ENCODE measurements at regions not wholly inside any gene's neighbourhood (a gene's known extent, or its start where the extent isn't known, plus 50 kb on each side); places are given as distances from the start of the nearest gene placed in this dataset.
A peak's percentile ranks its signal among the peaks of the same experiment; 100 is the strongest.
"Not testable (repeated sequence)": the region's sequence is repeated elsewhere in the genome, so short reads cannot be mapped to it uniquely, and the experiment has no call there.

DNA sequence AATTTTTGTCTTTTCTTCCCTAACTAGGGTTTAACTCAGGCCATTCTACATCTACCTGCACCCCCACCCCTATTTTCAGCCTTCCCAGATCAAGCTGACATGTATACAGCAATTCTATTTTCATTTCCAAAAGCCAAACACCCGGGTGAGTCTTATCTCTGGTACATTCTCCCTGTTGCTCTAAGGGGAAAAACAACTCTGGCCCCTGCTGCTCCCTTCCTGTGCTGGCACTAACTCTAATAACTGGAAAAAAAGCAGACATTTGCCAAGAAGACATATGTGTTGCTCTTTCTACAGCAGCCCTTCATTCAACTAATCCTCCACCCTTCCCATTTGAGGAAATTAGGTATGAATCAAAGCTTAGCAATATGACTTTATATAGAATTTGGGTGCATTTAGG, 427.8 kb upstream of the CDH11 start:
- DNase-seq (ENCODE audit: low read depth in 2 of 3, low spot score in 2 of 3) = not testable (repeated sequence)

- no peak for DNase-seq (ENCODE audit: low read depth in 2 of 3, low spot score in 2 of 3)
Measured at GRCh38 chr16:65548470-65548869, 426.6 kb upstream of the CDH11 start.

- no peak for DNase-seq (ENCODE audit: low read depth in 2 of 3, low spot score in 2 of 3)
Measured at GRCh38 chr16:65547772-65548446, 426.0 kb upstream of the CDH11 start.

GRCh38 chr16:65546353-65546791, 424.5 kb upstream of the CDH11 start:
- DNase-seq (ENCODE audit: low read depth in 2 of 3, low spot score in 2 of 3) = no peak

- DNase-seq (ENCODE audit: low read depth in 2 of 3, low spot score in 2 of 3) = no peak
Measured at GRCh38 chr16:65545413-65545956, 423.6 kb upstream of the CDH11 start.

DNA sequence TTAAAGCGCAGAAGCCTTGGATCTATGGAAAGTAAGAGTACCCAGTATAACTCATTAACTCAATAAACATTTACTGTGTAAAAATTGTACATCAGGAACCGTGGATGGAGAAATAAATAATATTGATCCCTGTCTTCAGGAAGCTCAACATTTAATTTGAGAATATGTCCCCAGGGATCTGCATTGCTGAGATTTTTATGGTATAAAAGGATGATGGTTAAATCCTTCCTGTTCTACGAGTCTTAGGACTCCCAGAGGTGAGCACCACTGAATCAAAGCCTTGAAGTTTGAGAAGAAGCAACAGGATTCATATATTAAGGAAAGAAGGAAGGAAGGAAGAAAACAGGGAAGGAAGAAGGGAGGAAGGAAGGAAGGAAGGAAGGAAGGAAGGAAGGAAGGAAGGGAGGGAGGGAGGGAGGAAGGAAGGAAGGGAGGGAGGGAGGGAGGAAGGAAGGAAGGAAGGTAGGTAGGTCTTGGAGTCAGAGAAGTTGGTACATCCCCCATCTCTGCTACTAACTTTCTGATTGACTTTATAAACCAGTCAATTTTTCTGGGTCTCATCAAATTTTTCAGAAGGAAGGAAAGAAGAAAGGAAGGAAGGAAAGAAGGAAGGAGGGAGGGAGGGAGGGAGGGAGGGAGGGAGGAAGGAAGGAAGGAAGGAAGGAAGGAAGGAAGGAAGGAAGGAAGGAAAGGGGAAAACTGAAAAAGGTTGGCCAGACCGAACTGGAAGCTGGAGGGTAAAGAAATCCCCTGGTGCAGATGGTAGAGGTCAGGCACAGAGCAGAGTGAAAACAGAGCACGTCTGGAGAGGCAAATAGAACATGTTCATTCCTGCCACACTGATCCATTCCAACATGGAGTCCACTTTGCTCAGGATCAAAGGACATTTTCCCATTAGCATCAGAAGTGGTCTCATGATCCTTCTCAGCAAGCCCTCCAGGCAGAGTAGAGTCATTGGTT, 422.2 kb upstream of the CDH11 start:
- DNase-seq (ENCODE audit: low read depth in 2 of 3, low spot score in 2 of 3) = no peak

DNA sequence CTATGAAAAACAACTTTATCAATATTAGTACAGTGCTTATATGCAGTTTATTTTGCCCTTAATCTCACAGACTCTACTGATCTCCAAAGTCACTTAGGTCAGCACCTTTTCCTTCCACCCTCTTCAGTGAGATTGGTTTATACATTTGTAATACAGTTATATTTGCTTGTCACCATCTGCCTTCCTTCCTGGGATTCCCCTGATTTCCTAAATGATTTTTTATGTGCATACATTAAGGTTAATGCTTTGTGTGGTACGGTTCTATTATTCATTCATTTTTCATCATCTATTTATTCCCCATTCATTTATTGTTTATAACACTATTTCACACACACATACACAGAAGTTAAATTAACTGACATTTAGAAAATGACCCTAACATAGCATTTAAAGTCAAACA, 419.8 kb upstream of the CDH11 start:
- DNase-seq (ENCODE audit: low read depth in 2 of 3, low spot score in 2 of 3) = no peak

GRCh38 chr16:65540901-65541300, 419.0 kb upstream of the CDH11 start:
- DNase-seq (ENCODE audit: low read depth in 2 of 3, low spot score in 2 of 3) = no peak

GRCh38 chr16:65538976-65539375, 417.1 kb upstream of the CDH11 start:
- no peak for DNase-seq (ENCODE audit: low read depth in 2 of 3, low spot score in 2 of 3)

GRCh38 chr16:65537336-65537735, 415.5 kb upstream of the CDH11 start:
- no peak for DNase-seq (ENCODE audit: low read depth in 2 of 3, low spot score in 2 of 3)

GRCh38 chr16:65534121-65534528, 412.3 kb upstream of the CDH11 start:
- no peak for DNase-seq (ENCODE audit: low read depth in 2 of 3, low spot score in 2 of 3)

GRCh38 chr16:65532846-65533245, 411.0 kb upstream of the CDH11 start:
- no peak for DNase-seq (ENCODE audit: low read depth in 2 of 3, low spot score in 2 of 3)

- no peak for DNase-seq (ENCODE audit: low read depth in 2 of 3, low spot score in 2 of 3)
Measured at GRCh38 chr16:65532258-65532657, 410.4 kb upstream of the CDH11 start.

DNA sequence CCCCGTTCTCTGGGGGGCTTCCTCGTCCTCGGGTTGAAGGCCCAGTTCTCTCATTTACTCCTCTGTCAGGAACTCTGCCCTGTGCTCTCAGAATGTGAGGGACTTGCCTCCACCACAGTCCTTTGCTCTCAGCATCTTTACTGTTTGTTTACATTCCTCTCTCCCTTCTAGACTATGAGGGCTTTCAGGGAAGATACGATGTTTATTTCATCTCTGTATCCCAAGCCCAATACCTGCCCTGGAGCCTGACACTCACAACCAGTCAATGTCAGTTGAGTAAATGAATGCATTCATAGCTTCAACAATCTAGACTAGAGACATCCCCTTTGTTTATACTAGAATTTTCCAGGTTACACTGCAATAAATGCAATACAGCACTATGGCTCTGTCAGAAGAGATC, 409.6 kb upstream of the CDH11 start:
- DNase-seq (ENCODE audit: low read depth in 2 of 3, low spot score in 2 of 3) = no peak

GRCh38 chr16:65525707-65526106, 403.8 kb upstream of the CDH11 start:
- DNase-seq (ENCODE audit: low read depth in 2 of 3, low spot score in 2 of 3) = no peak

GRCh38 chr16:65524997-65525396, 403.1 kb upstream of the CDH11 start:
- peak in 2 of 3 donors; percentile 10 to 32 for DNase-seq (ENCODE audit: low read depth in 2 of 3, low spot score in 2 of 3)

GRCh38 chr16:65524231-65524630, 402.4 kb upstream of the CDH11 start:
- no peak for DNase-seq (ENCODE audit: low read depth in 2 of 3, low spot score in 2 of 3)

DNA sequence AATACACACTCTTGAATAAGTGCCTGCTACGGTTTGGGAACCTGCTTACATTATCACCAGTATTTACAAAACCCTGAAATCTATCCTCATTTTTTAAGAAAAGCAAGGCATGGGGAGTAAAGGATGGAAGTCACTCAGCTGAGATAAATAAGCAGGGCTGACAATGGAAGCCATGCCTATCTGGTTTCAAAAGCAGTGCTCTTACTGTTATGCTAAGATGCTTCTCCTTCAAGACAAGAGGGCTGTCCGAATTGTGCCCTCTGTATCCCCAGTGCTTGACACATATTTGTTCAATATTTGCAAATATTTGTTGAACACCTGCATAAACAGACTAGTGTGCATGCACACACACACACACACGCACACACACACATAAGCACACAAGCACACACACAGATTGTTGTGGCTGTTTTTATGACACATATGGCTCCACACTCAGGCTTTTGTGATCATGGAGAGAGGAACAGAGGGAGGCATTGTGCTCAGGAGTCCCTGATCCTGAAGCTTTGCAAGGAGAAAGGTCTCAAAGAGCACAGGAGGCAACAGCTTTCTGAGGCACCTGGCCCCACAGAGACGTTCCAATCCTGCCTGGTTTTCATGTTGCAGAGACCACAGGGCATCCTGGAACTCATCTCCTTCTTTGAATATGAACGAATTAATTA, 401.6 kb upstream of the CDH11 start:
- DNase-seq (ENCODE audit: low read depth in 2 of 3, low spot score in 2 of 3) = no peak

- no peak for DNase-seq (ENCODE audit: low read depth in 2 of 3, low spot score in 2 of 3)
Measured at GRCh38 chr16:65522412-65522811, 400.5 kb upstream of the CDH11 start.

GRCh38 chr16:65521633-65522328, 399.9 kb upstream of the CDH11 start:
- no peak for DNase-seq (ENCODE audit: low read depth in 2 of 3, low spot score in 2 of 3)

Data from hematopoietic multipotent progenitor cell (in vitro differentiated cells).